GM12892 (cell line): ENCODE measurements at regions not wholly inside any gene's neighbourhood (a gene's known extent, or its start where the extent isn't known, plus 50 kb on each side); places are given as distances from the start of the nearest gene placed in this dataset.

Source experiments
- POLR2A ChIP-seq: IDR thresholded peaks from 2 replicates; pipeline ENCODE4 v1.6.1; 2011; ENCODE audit warnings: low read depth, low read length, control low read depth
- POLR2AphosphoS5 ChIP-seq: IDR thresholded peaks from 2 replicates; pipeline ENCODE4 v1.6.1; 2011; ENCODE audit warnings: low read depth, low read length, control low read depth
- TAF1 ChIP-seq: IDR thresholded peaks from 2 replicates; pipeline ENCODE4 v1.6.1; 2011; ENCODE audit warnings: low read depth, mild to moderate bottlenecking, control low read depth, low read length, borderline replicate concordance

- TF ChIP-seq POLR2AphosphoS5 (no peak), POLR2A (no peak), TAF1 (no peak)
Measured at GRCh38 chr4:143280861-143281260, 55.8 kb upstream of the GAB1 start.
